Upper lobe of right lung (tissue), 1 donor: ENCODE measurements at regions not wholly inside any gene's neighbourhood (a gene's known extent, or its start where the extent isn't known, plus 50 kb on each side); places are given as distances from the start of the nearest gene placed in this dataset.

Experiments used
- ATAC-seq: fragments of 200-7000 bp; cut with Tn5 transposase; one replicate; pipeline ENCODE4 v1.9.1; 2020; ENCODE audit warnings: mild to moderate bottlenecking, moderate library complexity
- DNase-seq: peaks from one replicate; pipeline ENCODE4 v3.0.0-alpha.2; 2020
- H3K27ac ChIP-seq: fragments of 200-600 bp; one replicate; pipeline ENCODE4 v1.8.0; 2022
- H3K27me3 ChIP-seq: fragments of 200-600 bp; one replicate; pipeline ENCODE4 v1.8.0; 2022; ENCODE audit warnings: mild to moderate bottlenecking
- H3K36me3 ChIP-seq: fragments of 200-600 bp; one replicate; pipeline ENCODE4 v1.8.0; 2022
- H3K4me1 ChIP-seq: fragments of 200-600 bp; one replicate; pipeline ENCODE4 v1.8.0; 2022
- H3K4me3 ChIP-seq: fragments of 200-600 bp; one replicate; pipeline ENCODE4 v1.8.0; 2022; ENCODE audit warnings: mild to moderate bottlenecking
- H3K9me3 ChIP-seq: fragments of 200-600 bp; one replicate; pipeline ENCODE4 v1.8.0; 2022
- CTCF ChIP-seq: fragments of 200-600 bp; IDR thresholded peaks from one replicate; pipeline ENCODE4 v1.8.0; 2022; ENCODE audit warnings: antibody characterized with exemption
- intact Hi-C: fragments of 100-400 bp; cut with DNase I; formaldehyde crosslinking; loops from one replicate; pipeline ENCODE4 v1.11.0; 2022
- donor health status: DM: no; HTN: yes; CAD: no; lungs with severe emphysema.

- intact Hi-C loops = no loop called here
- ATAC-seq (no peak), DNase-seq (no peak)
- no peaks in the 10 kb centered on the region for H3K36me3 ChIP-seq
- no peak for TF ChIP-seq CTCF
- H3K27me3 ChIP-seq = no peaks in the 10 kb centered on the region
- no peak overlapping the region for H3K4me3 ChIP-seq
- H3K27ac ChIP-seq = no peak overlapping the region
- H3K9me3 ChIP-seq = no peaks in the 10 kb centered on the region
- no peaks in the 10 kb centered on the region for H3K4me1 ChIP-seq
Observed at GRCh38 chr1:193919827-193920226, 733.4 kb upstream of the B3GALT2 start.

- DNase-seq (no peak), ATAC-seq (no peak)
- intact Hi-C loops = no loop called here
- no peak for TF ChIP-seq CTCF
- no peaks in the 10 kb centered on the region for H3K36me3 ChIP-seq
- H3K9me3 ChIP-seq = no peaks in the 10 kb centered on the region
- no peak overlapping the region for H3K27ac ChIP-seq
- H3K27me3 ChIP-seq = no peaks in the 10 kb centered on the region
- no peak overlapping the region for H3K4me3 ChIP-seq
- H3K4me1 ChIP-seq = no peaks in the 10 kb centered on the region
Observed at GRCh38 chr1:193916452-193916851, 730.0 kb upstream of the B3GALT2 start.

- H3K4me1 ChIP-seq = no peaks in the 10 kb centered on the region
- no peaks in the 10 kb centered on the region for H3K9me3 ChIP-seq
- no peaks in the 10 kb centered on the region for H3K27me3 ChIP-seq
- no peak overlapping the region for H3K27ac ChIP-seq
- DNase-seq (no peak), ATAC-seq (no peak)
- no peak for TF ChIP-seq CTCF
- H3K4me3 ChIP-seq = no peak overlapping the region
- H3K36me3 ChIP-seq = no peaks in the 10 kb centered on the region
- intact Hi-C loops = no loop called here
Observed at GRCh38 chr1:193914871-193915270, 728.5 kb upstream of the B3GALT2 start.

GRCh38 chr1:193909406-193910082 is 723.1 kb upstream of the B3GALT2 start:
- H3K9me3 ChIP-seq = no peaks in the 10 kb centered on the region
- H3K36me3 ChIP-seq = no peaks in the 10 kb centered on the region
- ATAC-seq (no peak), DNase-seq (no peak)
- TF ChIP-seq CTCF = no peak
- H3K4me3 ChIP-seq = no peak overlapping the region
- H3K4me1 ChIP-seq = no peaks in the 10 kb centered on the region
- H3K27ac ChIP-seq = no peak overlapping the region
- H3K27me3 ChIP-seq = no peaks in the 10 kb centered on the region
- intact Hi-C loops = no loop called here

GRCh38 chr1:193905288-193906085 is 719.1 kb upstream of the B3GALT2 start:
- intact Hi-C loops = no loop called here
- Histone ChIP-seq H3K27ac (no peak overlapping the region), H3K27me3 (no peaks in the 10 kb centered on the region), H3K9me3 (no peaks in the 10 kb centered on the region), H3K4me3 (no peak overlapping the region), H3K4me1 (no peaks in the 10 kb centered on the region), H3K36me3 (no peaks in the 10 kb centered on the region)
- ATAC-seq (no peak), DNase-seq (no peak)
- no peak for TF ChIP-seq CTCF
